ENCODE measurements at regions not wholly inside any gene's neighbourhood (a gene's known extent, or its start where the extent isn't known, plus 50 kb on each side); places are given as distances from the start of the nearest gene placed in this dataset.
A peak's percentile ranks its signal among the peaks of the same experiment; 100 is the strongest.

GRCh38 chr1:9449110-9449627 lies 90.1 kb upstream of the SLC25A33 start:
- no peaks in the 10 kb centered on the region for H3K36me3 ChIP-seq (replicated peaks in 1 of 2; ENCODE audit: control insufficient read depth in 1 of 2, insufficient read depth in 2 of 2, low read length in 1 of 2)
- H3K79me2 ChIP-seq (ENCODE audit: insufficient read depth) = no peaks in the 10 kb centered on the region
- H3K9me2 ChIP-seq = no peaks in the 10 kb centered on the region
- no peak overlapping the region for H3K4me3 ChIP-seq (ENCODE audit: low read depth in 2 of 2, low read length in 1 of 2)
- H3K4me1 ChIP-seq (ENCODE audit: control insufficient read depth in 1 of 2, insufficient read depth in 2 of 2, low read depth in 1 of 2, low read length in 1 of 2) = peaks cover 10 to 20% of the 10 kb centered on the region in 2 experiments
- CTCF ChIA-PET = interaction anchor here (0.5 to 1.5 kb wide), 7 partner anchors 10 to 533 kb away, joined by 3 to 5 read pairs (median 3); no protein-coding TSS in a partner anchor
- no peaks in the 10 kb centered on the region for H3K27me3 ChIP-seq (ENCODE audit: insufficient read depth)
- H3K9me3 ChIP-seq = no peaks in the 10 kb centered on the region
- H3K4me2 ChIP-seq = peak overlapping the region; percentile 69; the same call in 1 of the 2 replicates
- H3K9ac ChIP-seq = no peak overlapping the region; the same call in 1 of the 2 replicates
- H2AFZ ChIP-seq (ENCODE audit: low read depth) = 0 out of 2 replicates have a peak overlapping the region, but pooled peaks have one; percentile 16
- TF ChIP-seq USF2 (IDR thresholded peaks at IDR 0.05; ENCODE audit: borderline replicate concordance, low read depth, low read length) (no peak), EP300 (IDR thresholded peaks at IDR 0.05; ENCODE audit: borderline replicate concordance in 1 of 2, low read depth in 1 of 2, low read length in 1 of 2) (peak in 1 of 2 experiments; percentile 22; a peak in 1 of 4 replicates), RFX5 (IDR thresholded peaks at IDR 0.05; ENCODE audit: low read length) (no peak), NFIC (IDR thresholded peaks at IDR 0.05; ENCODE audit: borderline replicate concordance) (no peak), TCF12 (IDR thresholded peaks at IDR 0.05) (peak; percentile 55), GATA2 (CRISPR knock-in tag; IDR thresholded peaks at IDR 0.05) (peak; percentile 62; the same call in 1 of the 2 replicates), PBX3 (IDR thresholded peaks at IDR 0.05) (peak; percentile 33), SIN3A (IDR thresholded peaks at IDR 0.05; ENCODE audit: borderline replicate concordance, low read depth, low read length) (no peak), TAF1 (IDR thresholded peaks at IDR 0.05; ENCODE audit: borderline replicate concordance, low read depth, low read length) (no peak), FOXJ3 (CRISPR knock-in tag; IDR thresholded peaks at IDR 0.05) (no peak), YY1 (IDR thresholded peaks at IDR 0.05; ENCODE audit: low read depth) (no peak), GABPA (IDR thresholded peaks at IDR 0.05; ENCODE audit: low read depth) (no peak)
- TF ChIP-seq, protein P1, sequence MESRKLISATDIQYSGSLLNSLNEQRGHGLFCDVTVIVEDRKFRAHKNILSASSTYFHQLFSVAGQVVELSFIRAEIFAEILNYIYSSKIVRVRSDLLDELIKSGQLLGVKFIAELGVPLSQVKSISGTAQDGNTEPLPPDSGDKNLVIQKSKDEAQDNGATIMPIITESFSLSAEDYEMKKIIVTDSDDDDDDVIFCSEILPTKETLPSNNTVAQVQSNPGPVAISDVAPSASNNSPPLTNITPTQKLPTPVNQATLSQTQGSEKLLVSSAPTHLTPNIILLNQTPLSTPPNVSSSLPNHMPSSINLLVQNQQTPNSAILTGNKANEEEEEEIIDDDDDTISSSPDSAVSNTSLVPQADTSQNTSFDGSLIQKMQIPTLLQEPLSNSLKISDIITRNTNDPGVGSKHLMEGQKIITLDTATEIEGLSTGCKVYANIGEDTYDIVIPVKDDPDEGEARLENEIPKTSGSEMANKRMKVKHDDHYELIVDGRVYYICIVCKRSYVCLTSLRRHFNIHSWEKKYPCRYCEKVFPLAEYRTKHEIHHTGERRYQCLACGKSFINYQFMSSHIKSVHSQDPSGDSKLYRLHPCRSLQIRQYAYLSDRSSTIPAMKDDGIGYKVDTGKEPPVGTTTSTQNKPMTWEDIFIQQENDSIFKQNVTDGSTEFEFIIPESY (IDR thresholded peaks at IDR 0.05; ENCODE audit: borderline replicate concordance, low read depth) = no peak
- peak overlapping the region; percentile 62 to 68; a peak in 3 of 4 replicates for H3K27ac ChIP-seq (ENCODE audit: low read depth in 2 of 2, low read length in 1 of 2)
- H3F3A ChIP-seq (replicated peaks; ENCODE audit: insufficient read depth) = peaks cover 8% of the 10 kb centered on the region
- peak; percentile 69 for DNase-seq
- no peaks in the 10 kb centered on the region for H4K20me1 ChIP-seq (ENCODE audit: insufficient read depth)
- POLR2A ChIA-PET = no interaction called here
- 30% methylated on average over 4 of the region's 10 CpGs for WGBS (ENCODE audit: low lambda C conversion rate)
